ENCODE measurements at regions not wholly inside any gene's neighbourhood (a gene's known extent, or its start where the extent isn't known, plus 50 kb on each side); places are given as distances from the start of the nearest gene placed in this dataset.

DNA sequence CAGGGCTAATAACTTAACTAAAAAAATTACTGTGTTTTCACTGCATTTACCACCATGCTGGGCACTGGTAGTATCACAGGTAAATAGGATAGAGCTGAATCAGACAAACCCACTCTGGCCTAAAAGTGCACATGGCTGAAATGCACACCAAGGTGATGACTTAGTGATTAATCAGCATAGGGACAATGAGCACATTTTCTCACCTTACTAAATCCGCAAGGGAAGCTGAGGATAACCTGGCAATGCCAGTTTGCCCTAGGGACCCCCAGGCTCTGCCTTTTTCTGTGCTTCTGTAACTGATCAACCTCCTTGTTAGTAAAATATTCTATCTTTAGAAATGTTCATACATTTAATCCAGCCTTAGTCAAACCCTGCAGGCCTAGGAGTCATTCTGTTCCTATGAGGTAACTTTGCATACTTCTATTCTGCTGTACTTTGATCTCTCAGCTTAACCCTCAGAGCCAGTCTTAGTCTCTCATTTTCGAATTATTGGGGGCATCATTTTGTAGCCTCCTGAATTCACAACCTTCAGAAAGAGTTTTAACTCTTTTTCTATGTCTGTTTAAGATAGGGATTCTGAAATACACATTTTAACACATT is 562.9 kb upstream of the KCNMB2 start:
- Histone ChIP-seq H3K9ac (ENCODE audit: low read length) (no peak overlapping the region), H3K4me3 (ENCODE audit: low read length) (no peak overlapping the region), H3K4me2 (ENCODE audit: low read length) (no peak overlapping the region), H3K9me3 (ENCODE audit: low read length) (no peaks in the 10 kb centered on the region), H3K9me2 (replicated peaks; ENCODE audit: low read length) (no peaks in the 10 kb centered on the region), H2AFZ (ENCODE audit: low read length) (no peak overlapping the region), H3K79me2 (ENCODE audit: low read length) (no peaks in the 10 kb centered on the region), H3F3A (ENCODE audit: low read length, unreplicated experiment) (no peaks in the 10 kb centered on the region), H3K27me3 (ENCODE audit: low read length) (no peaks in the 10 kb centered on the region), H3K27ac (ENCODE audit: low read length) (no peak overlapping the region), H3K36me3 (ENCODE audit: low read depth, low read length) (no peaks in the 10 kb centered on the region), H4K20me1 (ENCODE audit: low read length) (no peaks in the 10 kb centered on the region), H3K4me1 (ENCODE audit: insufficient read depth, low read length) (peaks cover 29% of the 10 kb centered on the region)
- no peak for ATAC-seq
- no TSS peak for BruUV-seq (replicated peaks)
- no peak for TF ChIP-seq EZH2 (IDR thresholded peaks at IDR 0.05; ENCODE audit: low read length, unreplicated experiment)
- TF ChIP-seq, protein P1, sequence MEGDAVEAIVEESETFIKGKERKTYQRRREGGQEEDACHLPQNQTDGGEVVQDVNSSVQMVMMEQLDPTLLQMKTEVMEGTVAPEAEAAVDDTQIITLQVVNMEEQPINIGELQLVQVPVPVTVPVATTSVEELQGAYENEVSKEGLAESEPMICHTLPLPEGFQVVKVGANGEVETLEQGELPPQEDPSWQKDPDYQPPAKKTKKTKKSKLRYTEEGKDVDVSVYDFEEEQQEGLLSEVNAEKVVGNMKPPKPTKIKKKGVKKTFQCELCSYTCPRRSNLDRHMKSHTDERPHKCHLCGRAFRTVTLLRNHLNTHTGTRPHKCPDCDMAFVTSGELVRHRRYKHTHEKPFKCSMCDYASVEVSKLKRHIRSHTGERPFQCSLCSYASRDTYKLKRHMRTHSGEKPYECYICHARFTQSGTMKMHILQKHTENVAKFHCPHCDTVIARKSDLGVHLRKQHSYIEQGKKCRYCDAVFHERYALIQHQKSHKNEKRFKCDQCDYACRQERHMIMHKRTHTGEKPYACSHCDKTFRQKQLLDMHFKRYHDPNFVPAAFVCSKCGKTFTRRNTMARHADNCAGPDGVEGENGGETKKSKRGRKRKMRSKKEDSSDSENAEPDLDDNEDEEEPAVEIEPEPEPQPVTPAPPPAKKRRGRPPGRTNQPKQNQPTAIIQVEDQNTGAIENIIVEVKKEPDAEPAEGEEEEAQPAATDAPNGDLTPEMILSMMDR (conservative IDR thresholded peaks at IDR 0.05; ENCODE audit: low read depth, low read length), result no peak
- no peak for TF ChIP-seq EZH2phosphoT487 (IDR thresholded peaks at IDR 0.05; ENCODE audit: borderline replicate concordance, low read length)
- ChIA-PET CTCF (no interaction called here), POLR2A (ENCODE audit: unreplicated experiment) (no interaction called here)
- intact Hi-C loops (cut with micrococcal nuclease), result no loop called here
- peak; percentile 17 for DNase-seq

DNA sequence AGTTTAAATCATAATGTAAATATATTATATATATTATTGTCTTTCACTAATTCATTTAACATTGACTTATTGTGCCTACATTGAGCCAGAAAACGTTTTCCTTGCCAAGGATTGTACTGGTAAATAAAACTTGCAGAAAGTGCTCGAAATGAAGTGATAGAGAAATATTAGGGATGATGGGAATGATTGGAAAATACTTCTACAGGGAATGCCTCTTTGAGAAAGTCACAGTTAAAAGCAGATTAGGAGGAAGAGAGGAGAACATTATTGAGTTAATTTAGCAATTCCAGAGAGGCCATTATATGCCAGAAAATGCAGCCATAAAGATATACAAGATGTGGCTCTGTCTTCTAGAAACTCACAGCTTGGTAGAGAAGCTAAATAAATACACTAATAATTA is 560.0 kb upstream of the KCNMB2 start:
- no TSS peak for BruUV-seq (replicated peaks)
- ChIA-PET CTCF (no interaction called here), POLR2A (ENCODE audit: unreplicated experiment) (no interaction called here)
- no peaks in the 10 kb centered on the region for H3K9me2 ChIP-seq (replicated peaks; ENCODE audit: low read length)
- no peak overlapping the region for H3K4me2 ChIP-seq (ENCODE audit: low read length)
- H3F3A ChIP-seq (ENCODE audit: low read length, unreplicated experiment), result no peaks in the 10 kb centered on the region
- H3K36me3 ChIP-seq (ENCODE audit: low read depth, low read length), result no peaks in the 10 kb centered on the region
- H2AFZ ChIP-seq (ENCODE audit: low read length), result no peak overlapping the region
- H3K27me3 ChIP-seq (ENCODE audit: low read length), result no peaks in the 10 kb centered on the region
- intact Hi-C loops (cut with micrococcal nuclease), result no loop called here
- H3K4me1 ChIP-seq (ENCODE audit: insufficient read depth, low read length), result peaks cover 31% of the 10 kb centered on the region
- H3K79me2 ChIP-seq (ENCODE audit: low read length), result no peaks in the 10 kb centered on the region
- DNase-seq (no peak), ATAC-seq (no peak)
- H3K9me3 ChIP-seq (ENCODE audit: low read length), result no peaks in the 10 kb centered on the region
- TF ChIP-seq EZH2 (IDR thresholded peaks at IDR 0.05; ENCODE audit: low read length, unreplicated experiment) (no peak), EZH2phosphoT487 (IDR thresholded peaks at IDR 0.05; ENCODE audit: borderline replicate concordance, low read length) (no peak)
- TF ChIP-seq, protein P1 (conservative IDR thresholded peaks at IDR 0.05; ENCODE audit: low read depth, low read length), result no peak
- H3K27ac ChIP-seq (ENCODE audit: low read length), result no peak overlapping the region
- no peaks in the 10 kb centered on the region for H4K20me1 ChIP-seq (ENCODE audit: low read length)
- H3K4me3 ChIP-seq (ENCODE audit: low read length), result no peak overlapping the region
- H3K9ac ChIP-seq (ENCODE audit: low read length), result no peak overlapping the region

DNA sequence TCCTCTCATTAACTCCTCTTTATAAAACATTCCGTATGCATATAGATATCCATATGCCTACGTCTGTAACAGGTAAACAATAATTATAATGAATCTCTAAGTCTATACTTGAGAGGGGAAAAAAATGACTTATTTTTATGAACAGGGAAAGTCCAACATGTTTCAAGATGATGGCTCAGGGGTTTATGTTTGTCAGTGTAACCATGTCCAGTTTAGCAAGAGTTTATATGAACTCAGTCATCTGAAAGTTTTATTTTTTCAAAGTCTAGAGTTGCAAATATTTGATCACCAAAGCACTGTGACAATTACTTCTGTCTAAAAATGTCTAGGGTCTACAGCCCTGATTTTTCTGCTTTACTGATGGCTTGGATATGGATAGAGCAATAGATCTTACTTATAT is 559.4 kb upstream of the KCNMB2 start:
- no peaks in the 10 kb centered on the region for H4K20me1 ChIP-seq (ENCODE audit: low read length)
- ChIA-PET POLR2A (ENCODE audit: unreplicated experiment) (no interaction called here), CTCF (no interaction called here)
- intact Hi-C loops (cut with micrococcal nuclease), result no loop called here
- no peak overlapping the region for H3K9ac ChIP-seq (ENCODE audit: low read length)
- H3K79me2 ChIP-seq (ENCODE audit: low read length), result no peaks in the 10 kb centered on the region
- no peak overlapping the region for H3K4me2 ChIP-seq (ENCODE audit: low read length)
- no peaks in the 10 kb centered on the region for H3K9me3 ChIP-seq (ENCODE audit: low read length)
- DNase-seq (no peak), ATAC-seq (no peak)
- H2AFZ ChIP-seq (ENCODE audit: low read length), result no peak overlapping the region
- H3K9me2 ChIP-seq (replicated peaks; ENCODE audit: low read length), result no peaks in the 10 kb centered on the region
- H3K27ac ChIP-seq (ENCODE audit: low read length), result peak overlapping the region; percentile 86
- no peaks in the 10 kb centered on the region for H3K27me3 ChIP-seq (ENCODE audit: low read length)
- H3K36me3 ChIP-seq (ENCODE audit: low read depth, low read length), result no peaks in the 10 kb centered on the region
- H3K4me3 ChIP-seq (ENCODE audit: low read length), result no peak overlapping the region
- TF ChIP-seq EZH2phosphoT487 (IDR thresholded peaks at IDR 0.05; ENCODE audit: borderline replicate concordance, low read length), result no peak
- no peak for TF ChIP-seq EZH2 (IDR thresholded peaks at IDR 0.05; ENCODE audit: low read length, unreplicated experiment)
- TF ChIP-seq, protein P1 (conservative IDR thresholded peaks at IDR 0.05; ENCODE audit: low read depth, low read length), result no peak
- no TSS peak for BruUV-seq (replicated peaks)
- peaks cover 36% of the 10 kb centered on the region for H3K4me1 ChIP-seq (ENCODE audit: insufficient read depth, low read length)
- no peaks in the 10 kb centered on the region for H3F3A ChIP-seq (ENCODE audit: low read length, unreplicated experiment)

Measured in PC-3 (cell line).